Stomach smooth muscle (tissue), 2 donors: ENCODE measurements at regions not wholly inside any gene's neighbourhood (a gene's known extent, or its start where the extent isn't known, plus 50 kb on each side); places are given as distances from the start of the nearest gene placed in this dataset.
"Not testable (repeated sequence)": the region's sequence is repeated elsewhere in the genome, so short reads cannot be mapped to it uniquely, and the experiment has no call there.

Source experiments
- H3K27ac ChIP-seq: one replicate; pipeline ENCODE4 v1.7.0; 2013; ENCODE audit warnings: mild to moderate bottlenecking, low read length, inconsistent platforms
- H3K27me3 ChIP-seq, 2 donors: one replicate each; pipeline ENCODE4 v1.7.0; 2013; ENCODE audit warnings: low read length in 2 of 2; ENCODE audit not compliant: insufficient read depth in 2 of 2, control insufficient read depth in 1 of 2
- H3K36me3 ChIP-seq, 2 donors: one replicate each; pipeline ENCODE4 v1.7.0; 2013; ENCODE audit warnings: low read length in 2 of 2; ENCODE audit not compliant: control insufficient read depth in 2 of 2, insufficient read depth in 2 of 2
- H3K4me1 ChIP-seq: one replicate; pipeline ENCODE4 v1.7.0; 2013; ENCODE audit warnings: low read length; ENCODE audit not compliant: control insufficient read depth, insufficient read depth
- H3K4me3 ChIP-seq, 2 donors: one replicate each; pipeline ENCODE4 v1.7.0; 2013; ENCODE audit warnings: low read length in 2 of 2
- H3K9ac ChIP-seq, 2 donors: one replicate each; pipeline ENCODE4 v1.7.0; 2013; ENCODE audit warnings: low read length in 2 of 2, mild to moderate bottlenecking in 1 of 2
- H3K9me3 ChIP-seq, 2 donors: one replicate each; pipeline ENCODE4 v1.7.0; 2013; ENCODE audit warnings: low read length in 2 of 2; ENCODE audit not compliant: control insufficient read depth in 2 of 2
- donor health status: healthy.
- donor health status: Pancreatic carcinoma.

- H3K27me3 ChIP-seq, H3K9ac ChIP-seq, H3K4me3 ChIP-seq, H3K4me1 ChIP-seq, H3K36me3 ChIP-seq, H3K27ac ChIP-seq: not testable (repeated sequence)
- peaks cover 6 to 16% of the 10 kb centered on the region in 2 donors for H3K9me3 ChIP-seq
Measured at GRCh38 chr7:67674862-67675261, 678.2 kb downstream of the TYW1 start.

GRCh38 chr7:67675971-67676370, 679.3 kb downstream of the TYW1 start:
- Histone ChIP-seq H3K27me3 (no peaks in the 10 kb centered on the region), H3K9me3 (peaks cover 2 to 10% of the 10 kb centered on the region in 2 donors), H3K4me3 (no peak overlapping the region), H3K4me1 (no peaks in the 10 kb centered on the region), H3K36me3 (no peaks in the 10 kb centered on the region), H3K27ac (no peak overlapping the region), H3K9ac (no peak overlapping the region)

GRCh38 chr7:67678419-67678818, 681.8 kb downstream of the TYW1 start:
- no peak overlapping the region for H3K4me3 ChIP-seq
- no peak overlapping the region for H3K9ac ChIP-seq
- H3K36me3 ChIP-seq, result no peaks in the 10 kb centered on the region
- peaks cover 2 to 3% of the 10 kb centered on the region in 2 donors for H3K9me3 ChIP-seq
- no peak overlapping the region for H3K27ac ChIP-seq
- H3K27me3 ChIP-seq, result no peaks in the 10 kb centered on the region
- no peaks in the 10 kb centered on the region for H3K4me1 ChIP-seq

GRCh38 chr7:67683628-67684027, 687.0 kb downstream of the TYW1 start:
- Histone ChIP-seq H3K4me1 (no peaks in the 10 kb centered on the region), H3K9me3 (peaks cover 0 to 2% of the 10 kb centered on the region in 2 donors), H3K4me3 (no peak overlapping the region), H3K27ac (no peak overlapping the region), H3K27me3 (no peaks in the 10 kb centered on the region), H3K36me3 (no peaks in the 10 kb centered on the region), H3K9ac (no peak overlapping the region)

GRCh38 chr7:67690700-67691099, 694.1 kb downstream of the TYW1 start:
- Histone ChIP-seq H3K4me3 (no peak overlapping the region), H3K4me1 (no peaks in the 10 kb centered on the region), H3K9ac (no peak overlapping the region), H3K9me3 (no peaks in the 10 kb centered on the region), H3K27ac (no peak overlapping the region), H3K27me3 (no peaks in the 10 kb centered on the region), H3K36me3 (no peaks in the 10 kb centered on the region)

GRCh38 chr7:67692425-67692824, 695.8 kb downstream of the TYW1 start:
- Histone ChIP-seq H3K27me3 (no peaks in the 10 kb centered on the region), H3K36me3 (no peaks in the 10 kb centered on the region), H3K4me1 (no peaks in the 10 kb centered on the region), H3K4me3 (no peak overlapping the region), H3K27ac (no peak overlapping the region), H3K9ac (no peak overlapping the region), H3K9me3 (no peaks in the 10 kb centered on the region)

GRCh38 chr7:67696124-67696523, 699.5 kb downstream of the TYW1 start:
- no peaks in the 10 kb centered on the region for H3K4me1 ChIP-seq
- no peak overlapping the region for H3K27ac ChIP-seq
- H3K9me3 ChIP-seq, result peaks cover 0 to 2% of the 10 kb centered on the region in 2 donors
- no peaks in the 10 kb centered on the region for H3K36me3 ChIP-seq
- no peak overlapping the region for H3K4me3 ChIP-seq
- H3K27me3 ChIP-seq, result peaks cover 0 to 2% of the 10 kb centered on the region in 2 donors
- H3K9ac ChIP-seq, result no peak overlapping the region

- no peak overlapping the region for H3K27ac ChIP-seq
- H3K36me3 ChIP-seq, result no peaks in the 10 kb centered on the region
- H3K4me3 ChIP-seq, result no peak overlapping the region
- H3K27me3 ChIP-seq, result peaks cover 0 to 2% of the 10 kb centered on the region in 2 donors
- no peak overlapping the region for H3K9ac ChIP-seq
- no peaks in the 10 kb centered on the region for H3K4me1 ChIP-seq
- H3K9me3 ChIP-seq, result peaks cover 0 to 2% of the 10 kb centered on the region in 2 donors
Measured at GRCh38 chr7:67696878-67697277, 700.2 kb downstream of the TYW1 start.

GRCh38 chr7:67698354-67698753, 701.7 kb downstream of the TYW1 start:
- H3K4me3 ChIP-seq, result no peak overlapping the region
- peaks cover 0 to 2% of the 10 kb centered on the region in 2 donors for H3K27me3 ChIP-seq
- no peaks in the 10 kb centered on the region for H3K4me1 ChIP-seq
- no peaks in the 10 kb centered on the region for H3K36me3 ChIP-seq
- peaks cover 0 to 2% of the 10 kb centered on the region in 2 donors for H3K9me3 ChIP-seq
- H3K27ac ChIP-seq, result no peak overlapping the region
- H3K9ac ChIP-seq, result no peak overlapping the region

- Histone ChIP-seq H3K4me3 (no peak overlapping the region), H3K9me3 (peaks cover 0 to 5% of the 10 kb centered on the region in 2 donors), H3K4me1 (no peaks in the 10 kb centered on the region), H3K9ac (no peak overlapping the region), H3K27me3 (no peaks in the 10 kb centered on the region), H3K36me3 (no peaks in the 10 kb centered on the region), H3K27ac (no peak overlapping the region)
Measured at GRCh38 chr7:67705850-67706249, 709.2 kb downstream of the TYW1 start.

- Histone ChIP-seq H3K9ac (no peak overlapping the region), H3K9me3 (peaks cover 0 to 5% of the 10 kb centered on the region in 2 donors), H3K27me3 (peaks cover 0 to 2% of the 10 kb centered on the region in 2 donors), H3K4me1 (no peaks in the 10 kb centered on the region), H3K36me3 (no peaks in the 10 kb centered on the region), H3K27ac (no peak overlapping the region), H3K4me3 (no peak overlapping the region)
Measured at GRCh38 chr7:67711706-67712105, 715.1 kb downstream of the TYW1 start.
